ENCODE measurements at regions not wholly inside any gene's neighbourhood (a gene's known extent, or its start where the extent isn't known, plus 50 kb on each side); places are given as distances from the start of the nearest gene placed in this dataset.

- no peaks in the 10 kb centered on the region for H3K4me1 ChIP-seq (ENCODE audit: control insufficient read depth in 3 of 3, insufficient read depth in 2 of 3, low read depth in 1 of 3, low read length in 2 of 3)
- 78 to 89% (median 85%) methylated on average over 1 of the region's 1 CpG for WGBS, 3 donors
- H3K9me3 ChIP-seq (ENCODE audit: control insufficient read depth in 2 of 2, insufficient read depth in 1 of 2, low read depth in 1 of 2, low read length in 1 of 2) = peaks cover 0 to 12% of the 10 kb centered on the region in 2 donors
- DNase-seq = no peak
- no peaks in the 10 kb centered on the region for H3K27me3 ChIP-seq (ENCODE audit: control insufficient read depth in 3 of 3, insufficient read depth in 3 of 3, low read length in 3 of 3)
- no peak overlapping the region for H3K4me3 ChIP-seq (ENCODE audit: low read depth in 1 of 3, low read length in 3 of 3)
- no peaks in the 10 kb centered on the region for H3K36me3 ChIP-seq (ENCODE audit: control insufficient read depth in 3 of 3, insufficient read depth in 2 of 3, low read depth in 1 of 3, low read length in 3 of 3)
- no peak for FAIRE-seq
- H3K27ac ChIP-seq (ENCODE audit: low read depth in 1 of 3, low read length in 2 of 3) = no peak overlapping the region
These were observed 1736.6 kb upstream of the MIR17HG start for GRCh38 chr13:89610881-89611280.

GRCh38 chr13:89627996-89628395 lies 1719.5 kb upstream of the MIR17HG start:
- DNase-seq (no peak), FAIRE-seq (no peak)
- WGBS, 3 donors = 89 to 95% (median 94%) methylated on average over 2 of the region's 2 CpGs
- no peaks in the 10 kb centered on the region for H3K4me1 ChIP-seq (ENCODE audit: control insufficient read depth in 3 of 3, insufficient read depth in 2 of 3, low read depth in 1 of 3, low read length in 2 of 3)
- H3K4me3 ChIP-seq (ENCODE audit: low read depth in 1 of 3, low read length in 3 of 3) = no peak overlapping the region
- no peak overlapping the region for H3K27ac ChIP-seq (ENCODE audit: low read depth in 1 of 3, low read length in 2 of 3)
- H3K9me3 ChIP-seq (ENCODE audit: control insufficient read depth in 2 of 2, insufficient read depth in 1 of 2, low read depth in 1 of 2, low read length in 1 of 2) = peaks cover 0 to 1% of the 10 kb centered on the region in 2 donors
- no peaks in the 10 kb centered on the region for H3K27me3 ChIP-seq (ENCODE audit: control insufficient read depth in 3 of 3, insufficient read depth in 3 of 3, low read length in 3 of 3)
- H3K36me3 ChIP-seq (ENCODE audit: control insufficient read depth in 3 of 3, insufficient read depth in 2 of 3, low read depth in 1 of 3, low read length in 3 of 3) = no peaks in the 10 kb centered on the region

GRCh38 chr13:89628567-89628966 lies 1718.9 kb upstream of the MIR17HG start:
- DNase-seq (no peak), FAIRE-seq (no peak)
- Histone ChIP-seq H3K27me3 (ENCODE audit: control insufficient read depth in 3 of 3, insufficient read depth in 3 of 3, low read length in 3 of 3) (no peaks in the 10 kb centered on the region), H3K4me3 (ENCODE audit: low read depth in 1 of 3, low read length in 3 of 3) (no peak overlapping the region), H3K4me1 (ENCODE audit: control insufficient read depth in 3 of 3, insufficient read depth in 2 of 3, low read depth in 1 of 3, low read length in 2 of 3) (no peaks in the 10 kb centered on the region), H3K36me3 (ENCODE audit: control insufficient read depth in 3 of 3, insufficient read depth in 2 of 3, low read depth in 1 of 3, low read length in 3 of 3) (no peaks in the 10 kb centered on the region), H3K9me3 (ENCODE audit: control insufficient read depth in 2 of 2, insufficient read depth in 1 of 2, low read depth in 1 of 2, low read length in 1 of 2) (peaks cover 0 to 1% of the 10 kb centered on the region in 2 donors), H3K27ac (ENCODE audit: low read depth in 1 of 3, low read length in 2 of 3) (no peak overlapping the region)
- WGBS, 3 donors = 56 to 77% (median 73%) methylated on average over 5 of the region's 5 CpGs

GRCh38 chr13:89650226-89650625 lies 1697.3 kb upstream of the MIR17HG start:
- DNase-seq (no peak), FAIRE-seq (no peak)
- 77 to 90% (median 86%) methylated on average over 7 of the region's 7 CpGs for WGBS, 3 donors
- H3K27me3 ChIP-seq (ENCODE audit: control insufficient read depth in 3 of 3, insufficient read depth in 3 of 3, low read length in 3 of 3) = no peaks in the 10 kb centered on the region
- peaks cover 0 to 8% of the 10 kb centered on the region in 2 donors for H3K9me3 ChIP-seq (ENCODE audit: control insufficient read depth in 2 of 2, insufficient read depth in 1 of 2, low read depth in 1 of 2, low read length in 1 of 2)
- H3K27ac ChIP-seq (ENCODE audit: low read depth in 1 of 3, low read length in 2 of 3) = no peak overlapping the region
- H3K4me1 ChIP-seq (ENCODE audit: control insufficient read depth in 3 of 3, insufficient read depth in 2 of 3, low read depth in 1 of 3, low read length in 2 of 3) = no peaks in the 10 kb centered on the region
- no peak overlapping the region for H3K4me3 ChIP-seq (ENCODE audit: low read depth in 1 of 3, low read length in 3 of 3)
- H3K36me3 ChIP-seq (ENCODE audit: control insufficient read depth in 3 of 3, insufficient read depth in 2 of 3, low read depth in 1 of 3, low read length in 3 of 3) = no peaks in the 10 kb centered on the region

- H3K9me3 ChIP-seq (ENCODE audit: control insufficient read depth in 2 of 2, insufficient read depth in 1 of 2, low read depth in 1 of 2, low read length in 1 of 2) = peaks cover 0 to 10% of the 10 kb centered on the region in 2 donors
- no peaks in the 10 kb centered on the region for H3K4me1 ChIP-seq (ENCODE audit: control insufficient read depth in 3 of 3, insufficient read depth in 2 of 3, low read depth in 1 of 3, low read length in 2 of 3)
- no peak for FAIRE-seq
- H3K4me3 ChIP-seq (ENCODE audit: low read depth in 1 of 3, low read length in 3 of 3) = no peak overlapping the region
- no peak overlapping the region for H3K27ac ChIP-seq (ENCODE audit: low read depth in 1 of 3, low read length in 2 of 3)
- H3K36me3 ChIP-seq (ENCODE audit: control insufficient read depth in 3 of 3, insufficient read depth in 2 of 3, low read depth in 1 of 3, low read length in 3 of 3) = no peaks in the 10 kb centered on the region
- no peak for DNase-seq
- H3K27me3 ChIP-seq (ENCODE audit: control insufficient read depth in 3 of 3, insufficient read depth in 3 of 3, low read length in 3 of 3) = no peaks in the 10 kb centered on the region
These were observed 1686.7 kb upstream of the MIR17HG start for GRCh38 chr13:89660752-89661151.

- 45 to 72% (median 53%) methylated on average over 3 of the region's 3 CpGs for WGBS, 3 donors
- no peaks in the 10 kb centered on the region for H3K27me3 ChIP-seq (ENCODE audit: control insufficient read depth in 3 of 3, insufficient read depth in 3 of 3, low read length in 3 of 3)
- H3K36me3 ChIP-seq (ENCODE audit: control insufficient read depth in 3 of 3, insufficient read depth in 2 of 3, low read depth in 1 of 3, low read length in 3 of 3) = no peaks in the 10 kb centered on the region
- no peak overlapping the region for H3K4me3 ChIP-seq (ENCODE audit: low read depth in 1 of 3, low read length in 3 of 3)
- no peaks in the 10 kb centered on the region for H3K4me1 ChIP-seq (ENCODE audit: control insufficient read depth in 3 of 3, insufficient read depth in 2 of 3, low read depth in 1 of 3, low read length in 2 of 3)
- FAIRE-seq = no peak
- no peaks in the 10 kb centered on the region for H3K9me3 ChIP-seq (ENCODE audit: control insufficient read depth in 2 of 2, insufficient read depth in 1 of 2, low read depth in 1 of 2, low read length in 1 of 2)
- H3K27ac ChIP-seq (ENCODE audit: low read depth in 1 of 3, low read length in 2 of 3) = no peak overlapping the region
- no peak for DNase-seq
These were observed 1673.6 kb upstream of the MIR17HG start for GRCh38 chr13:89673789-89674311.

- WGBS, 3 donors = 70 to 94% (median 89%) methylated on average over 2 of the region's 2 CpGs
- Histone ChIP-seq H3K9me3 (ENCODE audit: control insufficient read depth in 2 of 2, insufficient read depth in 1 of 2, low read depth in 1 of 2, low read length in 1 of 2) (no peaks in the 10 kb centered on the region), H3K4me3 (ENCODE audit: low read depth in 1 of 3, low read length in 3 of 3) (no peak overlapping the region), H3K27ac (ENCODE audit: low read depth in 1 of 3, low read length in 2 of 3) (no peak overlapping the region), H3K27me3 (ENCODE audit: control insufficient read depth in 3 of 3, insufficient read depth in 3 of 3, low read length in 3 of 3) (no peaks in the 10 kb centered on the region), H3K36me3 (ENCODE audit: control insufficient read depth in 3 of 3, insufficient read depth in 2 of 3, low read depth in 1 of 3, low read length in 3 of 3) (no peaks in the 10 kb centered on the region), H3K4me1 (ENCODE audit: control insufficient read depth in 3 of 3, insufficient read depth in 2 of 3, low read depth in 1 of 3, low read length in 2 of 3) (no peaks in the 10 kb centered on the region)
- DNase-seq (no peak), FAIRE-seq (no peak)
These were observed 1668.9 kb upstream of the MIR17HG start for GRCh38 chr13:89678466-89679121.

- DNase-seq (no peak), FAIRE-seq (no peak)
- Histone ChIP-seq H3K36me3 (ENCODE audit: control insufficient read depth in 3 of 3, insufficient read depth in 2 of 3, low read depth in 1 of 3, low read length in 3 of 3) (no peaks in the 10 kb centered on the region), H3K9me3 (ENCODE audit: control insufficient read depth in 2 of 2, insufficient read depth in 1 of 2, low read depth in 1 of 2, low read length in 1 of 2) (no peaks in the 10 kb centered on the region), H3K4me1 (ENCODE audit: control insufficient read depth in 3 of 3, insufficient read depth in 2 of 3, low read depth in 1 of 3, low read length in 2 of 3) (no peaks in the 10 kb centered on the region), H3K4me3 (ENCODE audit: low read depth in 1 of 3, low read length in 3 of 3) (no peak overlapping the region), H3K27me3 (ENCODE audit: control insufficient read depth in 3 of 3, insufficient read depth in 3 of 3, low read length in 3 of 3) (no peaks in the 10 kb centered on the region), H3K27ac (ENCODE audit: low read depth in 1 of 3, low read length in 2 of 3) (no peak overlapping the region)
These were observed 1662.6 kb upstream of the MIR17HG start for GRCh38 chr13:89684896-89685295.

GRCh38 chr13:89686171-89686570 lies 1661.3 kb upstream of the MIR17HG start:
- no peak for FAIRE-seq
- 75 to 85% (median 78%) methylated on average over 5 of the region's 5 CpGs for WGBS, 3 donors
- no peaks in the 10 kb centered on the region for H3K36me3 ChIP-seq (ENCODE audit: control insufficient read depth in 3 of 3, insufficient read depth in 2 of 3, low read depth in 1 of 3, low read length in 3 of 3)

More at GRCh38 chr13:89686171-89686570, 1661.3 kb upstream of the MIR17HG start:
- Histone ChIP-seq H3K27ac (ENCODE audit: low read depth in 1 of 3, low read length in 2 of 3) (no peak overlapping the region), H3K4me3 (ENCODE audit: low read depth in 1 of 3, low read length in 3 of 3) (no peak overlapping the region), H3K9me3 (ENCODE audit: control insufficient read depth in 2 of 2, insufficient read depth in 1 of 2, low read depth in 1 of 2, low read length in 1 of 2) (no peaks in the 10 kb centered on the region), H3K4me1 (ENCODE audit: control insufficient read depth in 3 of 3, insufficient read depth in 2 of 3, low read depth in 1 of 3, low read length in 2 of 3) (no peaks in the 10 kb centered on the region), H3K27me3 (ENCODE audit: control insufficient read depth in 3 of 3, insufficient read depth in 3 of 3, low read length in 3 of 3) (no peaks in the 10 kb centered on the region)
- no peak for DNase-seq

Data from small intestine (tissue), 7 donors.